ENCODE measurements at regions not wholly inside any gene's neighbourhood (a gene's known extent, or its start where the extent isn't known, plus 50 kb on each side); places are given as distances from the start of the nearest gene placed in this dataset.

DNA sequence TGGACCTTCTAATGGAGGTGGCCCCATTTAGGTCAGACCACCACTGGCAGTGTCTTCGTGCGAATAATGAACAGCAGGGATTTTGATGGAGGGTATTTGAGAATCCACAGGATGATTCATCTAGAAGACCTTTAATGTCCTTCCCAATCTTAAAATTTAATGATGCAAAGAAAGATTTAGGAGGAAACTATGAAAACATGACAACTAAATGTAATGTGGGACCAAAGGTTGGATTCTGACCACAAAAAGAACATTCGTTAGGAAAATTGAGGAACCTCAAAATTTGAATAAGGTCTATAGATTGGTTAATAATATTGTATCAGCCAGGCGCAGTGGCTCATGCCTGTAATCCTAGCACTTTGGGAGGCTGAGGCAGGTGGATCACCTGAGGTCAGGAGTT lies 78.2 kb upstream of the TMPO start:
- no peak for DNase-seq (ENCODE audit: low spot score)

DNA sequence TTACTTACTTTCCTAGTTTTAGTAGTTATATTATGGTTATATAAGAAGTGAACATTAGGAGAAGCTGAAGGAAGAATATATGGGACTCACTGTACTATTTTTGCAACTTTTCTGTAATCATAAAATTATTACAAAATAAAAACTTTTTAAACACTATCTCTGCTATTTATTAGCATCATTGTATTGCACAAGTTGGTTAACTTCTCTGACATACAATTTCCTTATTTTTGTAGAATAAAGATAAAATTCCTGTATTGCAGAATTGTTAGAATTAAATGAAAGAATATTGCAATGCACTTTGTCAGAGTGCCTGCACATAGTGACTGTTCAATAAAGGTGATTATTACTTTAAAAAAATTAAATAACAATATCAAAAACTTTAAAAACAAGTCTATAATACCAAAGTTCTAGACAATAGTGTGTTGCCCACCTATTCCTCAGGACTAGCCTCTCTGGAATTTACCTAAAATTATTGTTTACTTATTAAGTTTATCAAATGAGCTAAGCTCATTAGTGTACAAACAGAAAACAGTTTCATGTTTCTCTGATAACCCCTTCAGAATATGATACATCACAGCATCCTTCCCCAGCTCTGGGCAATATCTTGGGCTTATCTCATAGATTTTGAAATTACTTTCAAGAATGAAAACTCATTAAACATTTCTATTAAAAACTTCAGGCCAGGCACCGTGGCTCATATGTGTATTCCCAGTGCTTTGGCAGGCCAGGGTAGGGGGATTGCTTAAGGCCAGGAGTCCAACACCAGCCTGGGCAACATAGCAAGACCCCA lies 77.4 kb upstream of the TMPO start:
- DNase-seq (ENCODE audit: low spot score) = no peak

DNA sequence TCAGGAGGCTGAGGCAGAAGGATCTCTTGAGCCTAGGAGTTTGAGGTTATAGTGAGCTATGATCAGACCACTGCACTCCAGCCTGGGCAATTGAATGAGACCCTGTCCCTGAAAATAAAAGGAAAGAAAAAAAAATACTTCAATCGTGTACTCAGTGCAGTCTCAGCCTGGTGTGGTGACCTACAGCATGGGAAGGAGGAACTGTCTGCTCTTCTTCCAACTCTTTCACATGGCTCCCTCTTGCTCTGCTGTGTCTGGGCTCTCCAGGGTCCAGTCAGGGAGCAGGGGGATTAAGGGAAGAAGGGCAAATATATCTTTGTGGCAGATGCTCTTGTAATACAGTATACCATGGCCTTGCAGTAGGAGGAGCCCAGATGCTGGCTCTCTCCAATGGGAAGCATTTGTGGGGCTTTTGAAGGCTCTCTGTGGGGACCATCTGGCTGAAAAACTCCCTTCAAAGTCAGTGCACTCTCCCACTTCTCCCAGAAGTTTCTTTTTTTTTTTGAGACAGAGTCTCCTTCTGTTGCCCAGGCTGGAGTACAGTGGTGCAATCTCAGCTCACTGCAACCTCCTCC lies 76.6 kb upstream of the TMPO start:
- no peak for DNase-seq (ENCODE audit: low spot score)

DNA sequence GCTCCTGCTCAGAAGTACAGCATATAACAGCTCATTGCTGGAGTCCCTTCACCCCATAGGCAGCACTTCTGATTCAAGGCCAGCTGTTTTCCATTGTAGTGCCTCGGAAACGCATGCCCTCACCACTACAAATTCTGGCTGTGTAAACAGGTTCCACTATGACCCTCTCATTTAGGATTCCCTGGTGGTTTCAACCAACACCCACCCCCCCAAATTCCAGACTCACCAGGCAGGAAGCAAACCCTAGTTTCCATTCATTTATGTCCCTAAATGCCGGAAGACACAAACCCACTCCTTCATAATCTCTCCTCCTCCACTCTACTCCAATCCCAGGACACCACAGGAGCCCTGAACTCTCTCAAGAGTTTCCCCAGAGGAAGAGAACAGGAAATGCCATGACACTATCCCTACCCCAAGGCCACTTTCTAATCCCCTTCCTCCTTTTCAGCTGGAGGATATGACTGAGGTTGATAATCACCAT lies 75.9 kb upstream of the TMPO start:
- no peak for DNase-seq (ENCODE audit: low spot score)

DNA sequence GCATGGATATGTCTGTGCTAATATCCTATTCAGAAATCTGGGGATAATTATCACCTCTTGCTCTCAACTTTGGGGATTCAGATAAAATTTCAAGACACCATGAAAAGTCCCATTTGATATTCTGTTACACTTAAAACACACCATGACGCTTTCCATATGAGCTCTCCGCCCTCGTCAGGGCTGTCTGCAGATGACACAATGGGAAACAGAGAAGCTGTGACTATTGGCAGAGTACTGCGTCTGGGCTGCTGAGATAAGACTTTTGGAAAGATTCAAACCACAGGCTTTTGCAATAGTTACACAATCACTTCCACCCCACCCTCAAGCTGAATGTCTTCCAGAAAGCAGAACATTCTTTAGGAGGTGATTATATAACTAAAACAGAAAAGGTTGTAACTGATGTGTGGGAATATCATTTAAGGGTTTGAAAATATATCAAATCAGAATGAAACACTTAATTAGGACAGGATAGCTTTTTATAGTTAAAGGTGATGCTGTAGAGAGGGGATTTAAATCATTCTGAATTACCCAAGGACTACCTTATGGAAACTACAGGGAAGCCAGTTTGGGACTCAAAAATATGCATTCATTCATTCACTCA lies 75.3 kb upstream of the TMPO start:
- peak; percentile 82 for DNase-seq (ENCODE audit: low spot score)

DNA sequence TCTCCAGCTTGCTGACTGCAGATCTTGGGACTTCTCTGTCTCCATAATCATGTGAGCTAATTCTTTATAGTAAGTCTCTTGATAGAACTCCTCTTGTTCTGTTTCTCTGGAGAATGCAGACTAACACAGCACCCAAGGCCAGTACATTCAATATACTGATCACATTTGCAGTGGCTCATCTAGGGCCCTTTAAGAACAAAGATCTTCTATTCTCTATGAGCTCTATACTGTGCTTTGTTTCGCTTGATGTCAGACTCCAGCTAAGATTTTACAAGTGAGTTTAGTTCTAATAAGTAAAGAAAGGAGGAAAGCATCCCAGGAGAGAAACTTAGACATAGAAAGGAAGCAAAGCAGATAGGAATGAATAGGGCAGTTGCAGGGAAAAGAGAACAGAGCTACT lies 69.3 kb upstream of the TMPO start:
- peak; percentile 36 for DNase-seq (ENCODE audit: low spot score)

DNA sequence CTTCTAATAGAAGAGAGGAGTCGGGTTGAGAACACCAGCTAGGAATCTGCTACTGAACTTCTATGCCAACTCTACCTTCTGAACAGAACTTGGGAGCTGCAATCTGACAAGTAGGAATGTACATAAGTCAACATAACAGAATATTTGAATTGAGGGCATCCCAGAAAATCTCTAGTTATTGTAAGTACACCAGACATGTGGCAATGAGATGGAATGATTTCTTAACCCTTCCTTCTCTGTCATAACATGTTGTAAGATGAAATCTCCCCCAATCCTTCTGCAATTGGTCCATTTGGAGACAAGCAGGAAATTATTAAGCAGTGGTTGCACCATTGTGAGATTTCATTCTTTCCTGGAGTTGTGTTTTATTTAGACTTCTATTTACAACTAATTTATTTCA lies 68.7 kb upstream of the TMPO start:
- DNase-seq (ENCODE audit: low spot score) = no peak

DNA sequence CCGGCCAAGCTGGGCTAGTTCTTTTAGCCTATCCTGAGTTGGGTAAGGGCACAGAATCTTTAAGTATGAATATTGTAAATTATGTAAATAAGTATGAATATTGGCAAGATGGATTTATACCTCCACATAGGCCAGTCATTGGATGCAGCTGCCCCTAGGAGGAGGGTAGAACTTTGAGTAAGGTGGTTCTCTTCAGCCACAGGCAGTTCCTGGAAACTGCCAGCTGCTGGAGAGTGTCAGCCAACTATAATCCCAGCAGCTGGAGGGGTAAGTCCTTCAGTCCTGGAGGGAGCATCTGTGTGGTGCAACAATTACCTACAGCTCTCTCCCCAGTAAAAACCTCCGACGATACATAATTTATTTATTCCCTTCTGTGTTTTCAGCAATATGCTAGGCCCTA lies 65.8 kb upstream of the TMPO start:
- no peak for DNase-seq (ENCODE audit: low spot score)

DNA sequence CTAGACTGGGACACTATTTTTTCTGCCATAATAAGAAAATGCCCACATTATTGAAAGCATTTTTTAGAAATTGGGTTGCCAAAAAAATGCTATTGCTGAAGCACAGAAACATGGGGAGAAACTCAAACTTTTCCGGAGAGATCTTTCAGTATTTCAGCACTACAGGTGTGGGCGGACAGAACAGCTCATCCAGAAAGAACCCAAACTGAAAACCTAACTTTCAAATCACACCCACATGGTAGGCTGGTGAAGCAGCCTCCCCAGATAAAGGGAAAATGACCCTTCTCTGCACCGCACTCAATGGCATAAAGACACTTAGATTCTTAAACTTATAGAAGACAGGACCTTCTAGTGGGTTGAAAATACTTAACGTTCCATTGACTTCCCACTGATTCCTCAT lies 62.3 kb upstream of the TMPO start:
- DNase-seq (ENCODE audit: low spot score) = peak; percentile 69

DNA sequence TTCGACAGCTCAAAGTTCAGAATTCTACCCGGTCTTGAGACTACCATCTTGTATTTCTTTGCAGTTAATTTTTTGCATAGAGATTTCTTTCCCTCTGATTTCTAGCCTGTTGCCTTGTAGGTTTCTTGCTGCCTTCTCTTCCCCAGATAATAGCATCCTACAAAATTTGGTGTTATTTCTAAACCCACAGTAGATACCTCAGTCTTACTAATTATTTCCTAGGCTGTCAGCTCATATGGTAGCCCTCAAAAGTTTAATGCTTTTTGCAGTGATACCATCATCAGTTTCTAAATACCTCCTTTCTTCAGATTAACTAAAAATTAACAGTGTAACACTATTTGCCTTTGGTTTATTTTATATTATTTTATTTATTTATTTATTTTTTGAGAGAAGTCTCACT lies 61.9 kb upstream of the TMPO start:
- DNase-seq (ENCODE audit: low spot score) = no peak

DNA sequence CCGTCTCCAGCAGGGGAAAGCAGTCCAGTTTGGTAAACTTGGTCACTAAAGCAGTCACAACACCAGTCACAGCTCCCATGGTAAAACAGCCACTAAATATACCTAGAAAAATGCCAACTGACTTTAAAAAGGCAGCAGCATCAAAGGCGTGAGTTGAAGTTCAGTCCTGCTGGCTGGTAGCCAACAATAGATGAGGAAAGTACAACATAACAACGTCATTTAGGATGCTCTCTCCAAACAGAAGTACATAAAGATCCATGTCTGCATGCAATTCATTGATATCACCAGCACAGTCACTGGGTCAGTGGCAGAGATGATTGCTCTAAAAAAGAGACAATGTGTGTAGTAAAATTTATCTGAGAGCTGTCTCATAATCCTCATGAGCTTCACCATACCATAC lies 59.3 kb upstream of the TMPO start:
- DNase-seq (ENCODE audit: low spot score) = no peak

DNA sequence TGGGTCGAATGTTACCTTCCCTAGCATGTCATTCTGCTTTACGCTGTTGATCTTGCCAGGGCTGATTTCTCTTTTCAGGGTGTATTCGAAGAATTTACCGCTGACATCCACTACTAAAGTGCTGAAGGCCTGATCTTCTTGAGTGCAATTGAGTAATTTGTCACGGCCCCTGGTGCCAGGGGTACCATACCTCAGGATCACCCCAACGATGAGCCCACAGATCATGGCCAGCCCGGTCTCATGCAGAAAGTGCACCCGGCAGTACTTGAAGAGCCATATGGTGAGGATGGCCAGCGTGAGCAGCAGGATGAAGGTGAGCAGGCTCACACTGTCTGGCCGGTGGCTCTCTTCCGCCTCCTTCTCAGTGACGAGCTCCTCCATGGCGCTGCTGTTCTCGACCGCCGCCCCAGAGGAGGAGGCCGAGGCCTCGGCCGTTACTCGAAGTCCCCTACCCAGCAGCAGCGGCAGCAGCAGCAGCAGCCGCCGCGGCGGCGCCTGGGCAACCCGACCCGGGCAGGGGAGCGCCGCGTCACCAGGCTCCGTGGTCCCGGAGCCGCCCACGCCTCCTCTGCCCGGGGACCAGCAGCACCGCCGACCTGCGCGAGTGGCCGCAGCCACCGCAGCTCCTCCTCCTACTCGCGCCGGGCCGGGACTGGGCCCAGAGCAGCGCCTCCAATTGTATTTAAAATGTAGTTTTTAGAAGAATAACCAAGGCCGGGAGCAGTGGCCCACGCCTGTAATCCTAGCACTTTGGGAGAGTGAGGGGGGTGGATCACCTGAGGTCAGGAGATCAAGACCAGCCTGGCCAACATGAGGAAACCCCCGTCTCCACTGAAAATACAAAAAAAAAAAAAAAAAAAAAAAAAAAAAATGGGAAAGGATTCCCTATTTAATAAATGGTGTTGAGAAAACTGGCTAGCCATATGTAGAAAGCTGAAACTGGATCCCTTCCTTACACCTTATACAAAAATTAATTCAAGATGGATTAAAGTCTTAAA lies 58.5 kb upstream of the TMPO start:
- no peak for DNase-seq (ENCODE audit: low spot score)

DNA sequence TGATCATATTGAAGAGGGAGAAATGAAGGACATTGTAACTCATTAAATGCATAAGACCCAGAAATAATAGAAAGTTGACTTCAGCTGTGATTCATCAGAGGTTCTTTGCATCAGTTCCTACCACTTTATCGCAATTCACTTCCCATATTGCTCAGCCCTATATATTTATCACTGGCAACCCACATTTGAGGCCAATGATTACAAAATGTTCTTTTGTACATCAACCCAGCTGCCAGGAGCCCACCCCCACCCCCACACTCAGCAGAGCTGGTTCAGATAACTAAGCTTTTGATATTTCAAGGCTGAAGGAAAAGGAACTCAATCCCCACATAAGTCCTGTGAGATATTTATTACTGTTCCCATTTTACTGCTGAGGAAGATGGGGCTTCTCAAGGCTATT lies 51.2 kb upstream of the TMPO start:
- no peak for DNase-seq (ENCODE audit: low spot score)

DNA sequence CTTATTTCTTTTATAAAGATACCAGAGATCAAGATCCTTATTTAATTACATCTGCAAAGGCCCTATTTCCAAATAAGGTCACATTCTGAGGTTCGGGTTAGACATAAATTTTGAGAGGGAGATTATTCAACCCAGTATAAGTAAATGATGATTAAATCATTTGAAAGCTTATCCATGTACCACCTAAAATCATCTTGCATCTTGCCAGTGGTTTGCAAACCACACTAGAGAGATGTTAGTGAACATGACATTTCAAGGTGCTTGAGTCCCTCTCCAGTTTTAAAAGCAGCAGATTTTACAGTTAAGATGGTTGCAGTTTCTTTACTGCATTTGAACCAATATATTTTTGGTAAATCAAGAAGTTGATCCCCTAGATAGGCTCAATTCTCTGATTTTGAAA lies 49.9 kb upstream of the TMPO start:
- no peak for DNase-seq (ENCODE audit: low spot score)

All from putamen (tissue), 1 donor.